NCI-H2107 (cell line): ENCODE measurements at regions not wholly inside any gene's neighbourhood (a gene's known extent, or its start where the extent isn't known, plus 50 kb on each side); places are given as distances from the start of the nearest gene placed in this dataset.
"Not testable (repeated sequence)": the region's sequence is repeated elsewhere in the genome, so short reads cannot be mapped to it uniquely, and the experiment has no call there.

Source experiments
- DNase-seq: peaks from one replicate; lab custom pipeline; 2025; lab: John Stamatoyannopoulos, UW

- no peak for DNase-seq
Measured at GRCh38 chr9:78714576-78714975, 417.7 kb downstream of the PSAT1 start.

- not testable (repeated sequence) for DNase-seq
Measured at GRCh38 chr9:78719029-78719428, 422.1 kb downstream of the PSAT1 start.

DNA sequence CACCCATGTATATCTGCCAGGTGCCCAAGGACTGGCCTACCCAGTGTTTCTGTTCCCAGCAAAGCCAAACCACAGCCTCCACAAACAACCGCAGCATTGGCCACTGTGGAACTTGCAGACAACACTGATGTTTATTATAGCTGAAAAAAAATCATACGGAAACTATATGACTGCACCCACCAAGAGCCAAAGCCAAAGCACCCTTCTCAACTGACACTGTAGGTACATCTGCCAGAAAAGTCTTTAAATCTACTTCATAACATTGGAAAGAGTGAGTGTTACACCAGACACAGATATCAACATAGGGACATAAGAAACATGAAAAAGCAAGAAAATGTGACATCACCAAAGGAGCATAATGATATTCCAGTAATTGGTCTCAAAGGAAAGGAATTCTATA, 428.0 kb downstream of the PSAT1 start:
- DNase-seq, result no peak

- no peak for DNase-seq
Measured at GRCh38 chr9:78725503-78725902, 428.6 kb downstream of the PSAT1 start.

DNA sequence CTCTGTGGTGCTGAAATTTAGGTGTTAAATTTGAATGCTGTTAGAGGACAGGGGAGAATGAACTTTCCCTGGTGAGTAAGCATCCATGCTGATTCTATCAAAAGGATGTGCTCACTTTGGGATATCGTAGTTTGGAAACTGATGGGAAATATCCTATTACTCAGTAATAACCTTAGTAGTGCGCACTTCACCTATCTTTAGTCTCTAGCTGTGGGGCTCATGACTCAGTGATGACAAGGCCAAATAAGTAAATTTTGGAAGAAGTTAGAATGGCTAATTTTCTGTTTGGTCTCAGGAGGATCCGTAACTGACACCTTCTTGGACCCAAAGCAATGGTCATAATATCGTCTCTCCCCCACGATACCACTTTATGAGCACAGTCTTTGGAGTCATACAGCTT, 448.4 kb downstream of the PSAT1 start:
- no peak for DNase-seq

DNA sequence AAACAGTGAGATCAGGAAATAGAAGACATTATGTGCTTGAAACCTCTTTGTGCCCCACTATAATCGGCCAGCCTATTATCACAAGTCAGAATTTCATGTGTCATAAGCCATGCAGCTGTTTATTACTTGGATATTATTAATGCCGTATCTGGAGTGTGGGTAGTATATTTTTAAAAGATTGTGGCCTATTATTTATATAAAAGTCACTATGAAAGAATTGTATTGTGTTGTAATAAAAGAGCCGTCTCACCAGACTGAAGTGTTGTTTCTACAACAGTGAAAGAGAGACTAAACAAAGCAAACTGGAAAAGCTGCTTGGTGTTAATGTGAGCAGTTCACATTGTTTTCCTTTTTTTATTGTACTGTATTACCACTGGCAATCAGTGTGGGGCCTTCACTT, 449.1 kb downstream of the PSAT1 start:
- DNase-seq, result peak; percentile 58

- DNase-seq, result no peak
Measured at GRCh38 chr9:78753039-78753438, 456.1 kb downstream of the PSAT1 start.

DNA sequence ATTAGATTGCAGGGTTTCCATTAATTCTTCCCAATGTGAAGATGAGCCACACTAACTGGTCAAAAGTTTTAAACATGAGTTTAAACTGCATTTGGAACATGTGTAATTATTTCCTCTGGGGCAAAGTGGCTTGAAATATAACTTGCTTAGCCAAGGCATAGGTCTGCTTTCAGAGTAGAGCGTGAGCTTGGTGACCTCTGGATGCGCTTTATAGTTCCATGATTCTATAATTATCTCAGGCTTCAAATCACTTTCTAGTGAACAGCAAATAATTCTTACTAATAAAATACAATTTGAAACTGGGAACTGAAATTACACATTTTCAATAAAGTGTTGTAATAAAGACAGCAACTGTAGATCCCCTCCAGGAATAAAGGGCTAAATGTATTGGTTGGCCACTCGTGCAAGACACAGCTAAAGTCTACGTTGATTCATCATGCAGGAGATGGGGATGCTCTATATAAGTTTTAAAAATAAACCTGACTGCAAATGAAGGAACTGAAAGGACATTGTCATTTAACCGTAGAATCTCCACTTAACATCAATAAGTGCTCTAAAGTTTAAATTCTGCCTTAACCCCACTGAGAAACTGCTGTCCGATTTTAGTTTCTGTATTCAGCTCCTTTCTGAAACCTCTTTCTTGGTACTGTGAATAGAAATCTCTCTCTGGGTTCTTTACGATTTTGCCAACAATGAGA, 460.0 kb downstream of the PSAT1 start:
- no peak for DNase-seq

DNA sequence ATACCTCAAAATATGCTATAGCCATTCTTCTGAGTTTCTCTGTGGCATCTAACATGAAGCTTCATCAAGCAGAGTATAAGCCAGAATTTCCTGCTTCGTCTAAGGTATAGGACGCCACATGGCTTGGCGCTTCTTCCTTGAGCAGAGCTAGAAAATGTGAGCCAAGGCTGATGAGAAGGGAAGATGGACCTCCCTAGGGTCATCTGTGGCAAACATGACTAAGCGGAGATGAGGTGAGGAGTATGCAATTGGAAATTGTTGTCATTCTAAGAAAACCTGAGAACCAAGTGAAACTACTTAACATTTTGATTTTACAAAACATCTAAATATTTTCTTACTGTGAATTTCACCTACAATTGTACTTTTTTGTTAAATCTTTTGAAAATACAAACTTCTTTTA, 466.5 kb downstream of the PSAT1 start:
- no peak for DNase-seq

DNA sequence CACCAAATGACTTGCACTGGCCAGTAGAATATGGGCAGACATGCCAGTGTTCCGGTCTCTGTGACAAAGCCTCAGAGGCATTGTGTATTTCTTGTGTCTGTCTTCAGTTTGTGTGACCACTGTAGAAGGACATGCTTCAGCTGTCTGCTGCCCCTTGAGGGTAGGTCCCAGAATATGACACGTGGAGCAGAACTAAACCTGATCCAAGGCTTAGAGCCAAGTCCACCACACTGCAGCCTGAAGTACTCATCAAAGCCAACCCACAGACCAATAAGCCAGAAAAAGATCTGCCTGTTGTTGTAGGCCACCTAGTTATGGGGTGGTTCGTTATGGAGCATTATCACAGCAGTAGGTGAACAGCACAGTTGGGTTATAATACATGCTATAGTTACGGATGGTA, 468.9 kb downstream of the PSAT1 start:
- DNase-seq, result no peak

GRCh38 chr9:78767490-78767889, 470.6 kb downstream of the PSAT1 start:
- DNase-seq, result no peak

DNA sequence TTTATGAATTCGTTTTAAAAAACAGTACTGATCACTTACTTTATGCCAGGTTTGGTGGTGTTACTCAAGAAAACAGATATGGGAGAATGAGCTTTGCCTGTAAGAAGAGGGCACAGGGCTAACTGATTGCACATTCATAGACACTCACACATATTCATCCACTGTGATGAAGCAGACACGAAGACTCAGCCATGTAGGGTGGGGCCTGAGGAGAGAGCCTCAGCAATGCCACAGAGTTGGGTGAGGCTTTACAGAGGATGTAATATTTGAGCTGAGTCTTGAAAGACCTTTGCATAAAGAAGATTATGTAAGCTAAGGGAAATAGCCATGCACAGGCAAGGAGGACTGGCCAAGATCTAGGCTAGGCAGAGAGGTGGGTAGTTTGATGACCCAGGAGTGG, 472.8 kb downstream of the PSAT1 start:
- no peak for DNase-seq

DNA sequence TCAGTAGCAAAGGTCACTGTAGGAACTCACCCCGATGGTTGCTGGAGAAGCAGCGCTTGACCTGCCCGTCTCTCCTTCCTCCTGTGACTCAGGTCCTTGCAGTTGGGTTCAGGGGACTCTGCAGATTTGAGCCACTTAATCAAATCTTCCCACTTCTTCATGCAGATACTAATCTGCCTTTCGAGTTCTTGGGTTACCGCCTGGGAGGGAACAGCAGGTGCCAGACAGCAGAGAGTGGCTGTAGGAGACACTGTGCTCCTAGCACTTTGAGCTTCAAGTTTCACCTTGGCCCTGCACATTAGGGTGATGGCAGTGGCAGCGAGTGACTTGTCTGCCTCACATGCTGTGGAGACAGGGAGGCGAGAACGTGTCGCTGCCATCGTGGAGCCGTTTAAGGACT, 478.3 kb downstream of the PSAT1 start:
- no peak for DNase-seq

DNA sequence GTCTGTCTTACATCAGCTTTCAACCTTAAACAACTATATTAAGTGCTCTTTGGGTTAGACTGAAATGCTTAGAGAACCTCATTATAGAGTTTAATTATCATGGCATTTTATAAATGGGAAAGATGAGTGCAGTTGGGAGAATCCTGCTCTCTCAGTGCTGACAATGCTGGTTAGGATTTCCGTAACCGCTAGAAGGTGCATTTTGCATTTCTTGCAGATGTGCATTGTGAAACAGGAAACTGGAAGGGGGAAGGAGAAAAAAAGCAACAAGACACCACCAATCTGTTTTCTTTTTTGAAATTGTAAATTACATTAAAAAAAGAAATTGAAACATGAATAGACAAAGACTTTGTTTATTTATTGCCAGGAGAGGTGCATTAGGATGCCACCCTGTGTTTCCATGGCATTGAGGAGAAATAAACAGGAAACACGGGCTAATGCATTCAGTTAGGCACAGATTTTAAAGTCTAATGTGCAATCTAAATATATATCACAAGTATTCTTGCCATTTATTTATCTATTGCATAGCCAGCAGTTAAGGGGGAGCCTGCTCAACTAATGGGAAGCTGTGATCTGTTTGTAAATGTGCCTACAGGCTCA, 478.9 kb downstream of the PSAT1 start:
- DNase-seq, result peak; percentile 6

DNA sequence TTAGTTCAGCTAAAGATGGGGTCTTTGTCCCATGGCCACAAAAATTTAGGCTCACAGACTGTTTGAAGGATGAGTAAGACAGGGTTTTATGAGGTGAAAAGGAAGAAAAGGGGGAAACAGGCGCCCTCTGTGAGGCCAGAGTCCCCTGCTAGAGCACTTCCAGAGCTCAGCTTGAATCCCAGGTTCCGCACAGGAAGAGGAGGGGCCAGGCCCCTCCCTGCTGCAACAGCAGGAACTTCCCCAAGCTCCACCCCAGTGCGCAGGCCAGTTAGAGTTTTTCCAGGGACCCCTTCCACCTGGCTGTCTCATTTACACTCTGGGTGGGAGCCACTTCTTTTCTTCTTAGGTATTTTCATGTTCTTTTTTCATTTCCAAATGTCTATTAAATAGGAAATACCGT, 480.8 kb downstream of the PSAT1 start:
- DNase-seq, result no peak

DNA sequence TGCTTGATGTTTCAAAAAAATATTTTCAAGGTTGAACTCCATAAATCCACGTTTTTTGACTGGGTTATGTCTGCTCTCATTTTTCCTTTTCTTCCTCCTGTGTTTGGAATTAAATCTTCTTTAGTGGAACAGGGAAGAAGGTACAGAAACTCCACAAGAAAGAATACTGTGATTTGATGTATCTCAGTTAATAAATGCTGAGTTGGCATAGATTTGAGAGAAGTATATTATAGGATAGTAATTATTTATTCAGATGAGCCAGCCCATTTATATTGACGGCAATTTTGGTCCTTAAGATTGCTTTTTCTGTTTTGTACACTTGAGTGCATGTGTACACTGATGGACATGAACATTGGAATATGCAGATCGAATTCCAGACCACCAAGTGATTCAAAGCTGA, 481.4 kb downstream of the PSAT1 start:
- no peak for DNase-seq

DNA sequence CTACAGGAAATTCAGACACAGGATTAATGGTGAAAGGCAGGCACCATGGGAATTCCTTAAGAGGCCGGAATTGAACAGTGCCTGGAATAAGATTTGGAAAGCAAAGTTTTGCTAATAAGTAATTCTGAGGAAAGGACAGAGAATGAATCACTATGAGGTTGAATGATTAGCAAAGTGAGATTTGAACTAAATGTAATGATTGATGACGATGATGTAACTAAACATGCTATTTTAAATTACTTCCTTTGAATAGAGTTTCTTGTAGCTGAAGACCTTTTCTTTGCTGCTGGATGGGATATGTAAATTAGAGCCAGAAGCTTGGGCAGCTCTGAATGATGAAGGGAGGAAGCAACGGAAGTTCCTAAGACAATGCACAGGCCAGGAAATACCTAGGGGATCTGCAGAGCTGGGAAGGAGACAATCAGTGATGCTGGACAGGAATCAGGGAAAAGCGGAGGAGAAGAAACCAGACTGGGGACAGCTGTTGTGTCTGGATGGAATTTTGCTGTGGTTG, 482.0 kb downstream of the PSAT1 start:
- no peak for DNase-seq

GRCh38 chr9:78781681-78782080, 484.8 kb downstream of the PSAT1 start:
- DNase-seq, result no peak

- DNase-seq, result no peak
Measured at GRCh38 chr9:78782234-78782633, 485.3 kb downstream of the PSAT1 start.

DNA sequence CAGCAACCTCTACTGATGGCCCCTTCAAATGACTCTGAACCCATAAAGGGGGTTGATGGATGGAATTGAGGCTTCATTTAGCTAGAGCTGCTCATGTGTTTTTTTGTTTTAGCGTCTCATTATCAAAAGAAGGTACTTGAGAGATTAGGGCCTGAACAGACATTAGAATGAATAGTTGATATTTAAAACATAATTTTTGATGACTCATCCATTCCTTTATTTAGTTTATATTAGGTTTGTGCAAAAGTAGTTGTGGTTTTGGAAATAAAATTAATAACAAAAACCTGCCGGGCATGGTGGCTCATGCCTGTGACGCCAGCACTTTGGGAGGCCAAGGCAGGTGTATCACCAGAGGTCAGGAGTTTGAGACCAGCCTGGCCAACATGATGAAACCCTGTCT, 485.9 kb downstream of the PSAT1 start:
- DNase-seq, result no peak

GRCh38 chr9:78783743-78784142, 486.8 kb downstream of the PSAT1 start:
- DNase-seq, result no peak

GRCh38 chr9:78786794-78787193, 489.9 kb downstream of the PSAT1 start:
- DNase-seq, result no peak

DNA sequence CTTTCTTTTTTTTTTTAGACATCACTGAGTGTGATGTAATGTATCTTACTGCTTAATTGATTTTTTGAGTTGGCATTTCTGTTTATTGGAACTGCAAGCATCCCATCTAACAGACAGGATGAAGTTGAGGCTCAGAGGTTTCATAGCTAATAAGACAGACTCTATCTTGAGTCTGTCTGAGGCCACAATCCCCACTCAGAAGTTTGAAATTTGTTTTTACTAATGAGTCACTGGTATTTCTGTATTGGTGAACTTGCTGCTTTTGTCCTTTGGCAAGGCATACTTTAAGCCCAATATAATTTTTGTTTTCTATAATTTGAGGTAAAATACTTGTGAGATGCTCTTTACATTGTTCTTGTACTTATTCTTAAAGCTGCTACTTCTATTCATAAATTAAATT, 491.2 kb downstream of the PSAT1 start:
- DNase-seq, result no peak

- DNase-seq, result no peak
Measured at GRCh38 chr9:78791779-78792178, 494.9 kb downstream of the PSAT1 start.
